K562 (cell line): ENCODE measurements at regions not wholly inside any gene's neighbourhood (a gene's known extent, or its start where the extent isn't known, plus 50 kb on each side); places are given as distances from the start of the nearest gene placed in this dataset.

Experiments
- ATAC-seq: fragments of 200-7000 bp; cut with Tn5 transposase; 3 replicates; pipeline ENCODE4 v1.9.1; 2020; ENCODE audit warnings: moderate library complexity
- BruUV-seq: library from RNA; stranded (reverse); fragments of 400-500 nt; replicated peaks from 2 replicates; lab custom pipeline; 2021; lab: Mats Ljungman, UMichigan
- CTCF ChIA-PET: fragments of 300-600 bp; formaldehyde crosslinking; extraction: SDS; loops from one replicate; lab custom pipeline; 2021; ENCODE audit warnings: low intra/inter-chr PET ratio; lab: Yijun Ruan, JAX
- POLR2A ChIA-PET: fragments of 300-600, 350-650 bp; sonication (Branson Sonifier 250); formaldehyde crosslinking; extraction: SDS; loops from one replicate; lab custom pipeline; 2021; ENCODE audit warnings: antibody characterized with exemption, inconsistent platforms; lab: Yijun Ruan, JAX
- DNase-seq, 4 experiments: peaks; one replicate each; pipeline versions ENCODE4 v3.0.0 to v3.0.0-alpha.2; 2011 to 2018; ENCODE audit warnings: low spot score in 3 of 4, mixed read lengths in 3 of 4; ENCODE audit errors: extremely low read depth in 1 of 4
- FAIRE-seq: peaks from 2 replicates; lab custom pipeline; 2011; peaks lifted over from hg19 to GRCh38; lab: Jason Lieb, UNC
- H2AFZ ChIP-seq: 2 replicates; pipeline ENCODE4 v1.6.0; 2011; ENCODE audit warnings: low read depth, low read length, control low read depth, inconsistent platforms
- H3K27ac ChIP-seq: fragments of 200-600 bp; 3 replicates; pipeline ENCODE4 v1.8.0; 2011; ENCODE audit warnings: low read depth, mild to moderate bottlenecking, control low read depth, inconsistent platforms, low read length, moderate library complexity, mixed read lengths; ENCODE audit errors: extremely low read depth
- H3K27me3 ChIP-seq, 2 experiments: fragments of 300-600 bp in 1 of 2; 2 replicates in 1 of 2; 3 replicates in 1 of 2; pipeline versions ENCODE4 v1.6.0 to v1.8.0; 2011; ENCODE audit warnings: inconsistent platforms in 2 of 2, low read length in 2 of 2, mild to moderate bottlenecking in 1 of 2, mixed read lengths in 1 of 2, moderate library complexity in 1 of 2; ENCODE audit not compliant: control insufficient read depth in 2 of 2, insufficient read depth in 2 of 2
- H3K36me3 ChIP-seq: fragments of 300-600 bp; 3 replicates; pipeline ENCODE4 v1.8.0; 2011; ENCODE audit warnings: mild to moderate bottlenecking, low read length, inconsistent platforms; ENCODE audit not compliant: control insufficient read depth, insufficient read depth
- H3K4me1 ChIP-seq, 2 experiments: fragments of 200-600 bp in 1 of 2; replicated peaks in 1 of 2; 2 replicates in 1 of 2; 3 replicates in 1 of 2; pipeline versions ENCODE4 v1.5.1 to v1.8.0; 2011; ENCODE audit warnings: inconsistent platforms in 2 of 2, low read length in 2 of 2, mild to moderate bottlenecking in 1 of 2, mixed read lengths in 1 of 2, moderate library complexity in 1 of 2; ENCODE audit not compliant: control insufficient read depth in 2 of 2, insufficient read depth in 2 of 2
- H3K4me2 ChIP-seq: 2 replicates; pipeline ENCODE4 v1.6.1; 2011; ENCODE audit warnings: low read length, control low read depth, inconsistent platforms, mixed read lengths; ENCODE audit not compliant: insufficient read depth
- H3K4me3 ChIP-seq: fragments of 200-600 bp; sonication (generic), shearing (Covaris generic); 2 replicates; pipeline ENCODE4 v1.5.1; 2016; ENCODE audit warnings: control low read depth, inconsistent platforms
- H3K79me2 ChIP-seq: fragments of 200-600 bp; 3 replicates; pipeline ENCODE4 v1.8.0; 2011; ENCODE audit warnings: low read length, inconsistent platforms; ENCODE audit not compliant: control insufficient read depth, insufficient read depth
- H3K9ac ChIP-seq, 2 experiments: 2 replicates each; pipeline versions ENCODE4 v1.6.0 to v1.6.1; 2011; ENCODE audit warnings: low read depth in 2 of 2, low read length in 2 of 2, control low read depth in 1 of 2, inconsistent platforms in 1 of 2, mild to moderate bottlenecking in 1 of 2, mixed read lengths in 1 of 2; ENCODE audit not compliant: insufficient read depth in 1 of 2
- H3K9me1 ChIP-seq: one replicate; pipeline ENCODE4 v1.6.0; 2011; ENCODE audit warnings: inconsistent platforms, mild to moderate bottlenecking, low read length, moderate library complexity; ENCODE audit not compliant: control insufficient read depth, insufficient read depth
- H3K9me3 ChIP-seq: replicated peaks from 2 replicates; pipeline ENCODE4 v1.5.1; 2011; ENCODE audit warnings: low read depth, low read length, inconsistent platforms; ENCODE audit not compliant: control insufficient read depth, insufficient read depth
- H4K20me1 ChIP-seq: replicated peaks from 2 replicates; pipeline ENCODE4 v1.6.1; 2011; ENCODE audit warnings: low read length, inconsistent platforms, mixed read lengths; ENCODE audit not compliant: control insufficient read depth, insufficient read depth
- CTCF ChIP-seq, 3 experiments: IDR thresholded peaks in 2 of 3; conservative IDR thresholded peaks in 1 of 3; 2 replicates each; pipeline ENCODE4 v1.5.1; 2011 to 2012; ENCODE audit warnings: low read length in 3 of 3, mild to moderate bottlenecking in 3 of 3, control low read depth in 2 of 3, improper control_type of control experiment in 1 of 3, inconsistent platforms in 1 of 3, low read depth in 1 of 3, mixed read lengths in 1 of 3, moderate library complexity in 1 of 3; ENCODE audit not compliant: insufficient read depth in 2 of 3
- DDX20 ChIP-seq: fragments of 450-650 bp; IDR thresholded peaks from 2 replicates; pipeline ENCODE4 v1.6.1; 2016; ENCODE audit warnings: missing genetic modification characterization, low read depth, mild to moderate bottlenecking, missing compliant biosample characterization, moderate library complexity
- GABPB2 ChIP-seq: fragments of 250-450 bp; sonication (Bioruptor Pico); conservative IDR thresholded peaks from 2 replicates; pipeline ENCODE4 v1.5.1; 2021; ENCODE audit warnings: mild to moderate bottlenecking
- MXI1 ChIP-seq: IDR thresholded peaks from 2 replicates; pipeline ENCODE4 v1.6.1; 2011; ENCODE audit warnings: low read depth, mild to moderate bottlenecking, improper control_type of control experiment, low read length
- SIN3A ChIP-seq, 2 experiments: fragments of 150-350 bp in 1 of 2; IDR thresholded peaks; 2 replicates each; pipeline ENCODE4 v1.6.1; 2011 to 2016; ENCODE audit warnings: borderline replicate concordance in 2 of 2, low read depth in 2 of 2, low read length in 2 of 2, mild to moderate bottlenecking in 2 of 2, moderate library complexity in 2 of 2; ENCODE audit not compliant: control insufficient read depth in 1 of 2
- TRIM24 ChIP-seq, 2 experiments: fragments of 450-650 bp; IDR thresholded peaks; 2 replicates each; pipeline ENCODE4 v1.6.1; 2016
- WGBS: fragments of 100-300 bp; shearing (Covaris generic); methylation state at CpG from one replicate; pipeline ENCODE4 v1.1.6; 2016; ENCODE audit warnings: low coverage, mixed read lengths; ENCODE audit not compliant: insufficient coverage; ENCODE audit errors: missing lambda C conversion rate; 5-methylcytosine and 5-hydroxymethylcytosine counted together
- in situ Hi-C: fragments of 300-500 bp; cut with MboI; formaldehyde crosslinking; loops from 4 replicates; pipeline ENCODE4 v1.15.0; 2018; ENCODE audit warnings: inconsistent platforms, mixed read lengths
- intact Hi-C: fragments of 100-400 bp; cut with micrococcal nuclease; formaldehyde crosslinking; loops from 2 replicates; pipeline ENCODE4 v1.14.2; 2022

- DNase-seq, result peak in 3 of 4 experiments; percentile 12 to 19 (median 17)
- POLR2A ChIA-PET, result no interaction called here
- intact Hi-C loops, result loop anchor here (5.0 kb wide), 1 partner anchor 264 kb away; no protein-coding TSS in a partner anchor
Observed at GRCh38 chr18:32550963-32551362, 80.3 kb upstream of the GAREM1 start.

More at GRCh38 chr18:32550963-32551362, 80.3 kb upstream of the GAREM1 start:
- Histone ChIP-seq H3K4me3 (no peak overlapping the region), H3K4me1 (no peaks in the 10 kb centered on the region), H4K20me1 (no peaks in the 10 kb centered on the region), H2AFZ (no peak overlapping the region), H3K9me1 (no peaks in the 10 kb centered on the region), H3K4me2 (no peak overlapping the region), H3K9ac (no peak overlapping the region), H3K79me2 (no peaks in the 10 kb centered on the region), H3K27ac (no peak overlapping the region), H3K36me3 (no peaks in the 10 kb centered on the region), H3K9me3 (no peaks in the 10 kb centered on the region), H3K27me3 (no peaks in the 10 kb centered on the region)
- in situ Hi-C loops, result no loop called here
- no TSS peak for BruUV-seq
- FAIRE-seq (no peak), ATAC-seq (0 out of 3 replicates have a peak, but pooled peaks have one; percentile 41)
- TF ChIP-seq MXI1, result no peak
- TF ChIP-seq TRIM24 (IDR thresholded peaks at IDR 0.05), result no peak
- peak in 1 of 3 experiments; percentile 6; a peak in 1 of 6 replicates for TF ChIP-seq CTCF (IDR thresholded peaks at IDR 0.05 in 2 of 3, conservative IDR thresholded peaks at IDR 0.05 in 1 of 3; ENCODE audit: insufficient read depth in 2 of 3, low read depth in 1 of 3, low read length in 3 of 3)
- TF ChIP-seq DDX20 (tag), result no peak
- no peak for TF ChIP-seq SIN3A (IDR thresholded peaks at IDR 0.05; ENCODE audit: borderline replicate concordance in 2 of 2, control insufficient read depth in 1 of 2, low read depth in 2 of 2, low read length in 2 of 2)
- no peak for TF ChIP-seq GABPB2
- CTCF ChIA-PET, result interaction anchor here (0.6 to 2.3 kb wide), 2 partner anchors 393 to 922 kb away, joined by 3 to 9 read pairs; no protein-coding TSS in a partner anchor
- 0% methylated on average over 4 of the region's 4 CpGs for WGBS
